Muscle of back (tissue), 3 donors: ENCODE measurements at regions not wholly inside any gene's neighbourhood (a gene's known extent, or its start where the extent isn't known, plus 50 kb on each side); places are given as distances from the start of the nearest gene placed in this dataset.

Experiments used
- DNase-seq, 3 donors: peaks; one replicate each; pipeline versions ENCODE4 v3.0.0 to v3.0.0-alpha.2; 2013

DNA sequence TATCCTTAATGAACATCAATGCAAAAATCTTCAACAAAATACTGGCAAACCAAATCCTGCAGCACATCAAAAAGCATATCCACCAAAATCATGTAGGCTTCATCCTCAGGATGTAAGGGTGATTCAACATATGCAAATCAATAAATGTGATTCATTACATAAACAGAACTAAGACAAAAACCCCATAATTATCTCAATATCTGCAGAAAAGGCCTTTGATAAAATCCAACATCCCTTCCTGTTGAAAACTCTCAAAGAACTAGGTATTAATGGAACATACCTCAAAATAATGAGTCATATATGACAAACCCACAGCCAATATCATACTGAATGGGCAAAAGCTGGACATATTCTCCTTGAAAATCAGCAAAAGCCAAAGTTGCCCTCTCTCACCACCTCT is 54.6 kb upstream of the DEPDC1 start:
- no peak for DNase-seq

DNA sequence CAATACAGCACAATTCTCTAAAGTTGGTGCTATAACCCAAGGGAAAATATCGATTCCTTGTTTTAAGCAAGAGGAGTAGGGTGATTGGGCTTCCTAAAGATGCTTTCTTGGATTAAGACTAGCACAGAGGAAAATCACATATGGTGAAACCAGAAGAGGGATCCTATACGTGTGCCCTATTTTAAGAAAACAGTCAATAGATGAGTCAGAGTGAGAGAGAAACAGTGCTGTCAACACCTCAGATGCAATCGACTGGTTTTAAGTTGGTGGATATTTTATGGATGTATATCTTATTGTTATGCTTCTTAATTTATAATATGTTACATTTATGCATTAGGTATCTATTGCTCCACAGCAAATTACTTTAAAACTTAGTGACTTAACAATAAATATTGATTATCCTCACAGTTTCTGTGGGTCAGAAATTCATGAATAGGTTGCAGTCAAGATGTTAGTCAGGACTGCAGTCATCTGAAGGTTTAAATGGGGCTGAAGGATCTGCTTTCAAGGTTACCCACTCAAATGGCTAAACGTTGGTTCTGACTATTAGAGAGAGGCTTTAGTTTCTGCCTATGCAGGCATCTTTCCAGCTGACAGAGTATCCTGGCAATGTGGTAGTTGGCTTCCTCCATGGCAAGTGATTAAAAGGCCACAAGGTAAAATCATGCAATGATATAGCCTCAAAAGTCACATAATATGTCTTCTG is 61.6 kb upstream of the DEPDC1 start:
- DNase-seq = no peak

DNA sequence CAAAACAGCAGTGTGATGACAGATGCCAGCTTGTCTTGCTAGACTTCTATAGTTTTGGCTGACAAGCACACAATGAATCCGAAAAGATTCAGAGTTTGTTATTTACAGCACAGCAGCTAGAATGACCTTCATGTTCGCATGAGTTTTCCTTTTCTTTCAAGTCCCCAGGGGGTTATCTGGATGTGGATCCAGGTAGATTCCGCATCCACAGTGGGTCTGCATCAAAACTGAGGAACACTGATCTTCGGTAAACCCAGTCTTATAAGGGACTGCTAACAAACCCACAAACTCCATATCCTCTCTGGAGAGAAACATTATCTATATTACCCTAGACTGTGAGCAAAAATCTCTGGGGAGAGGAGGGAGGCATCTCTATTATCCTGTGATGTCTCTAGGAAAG is 69.0 kb upstream of the DEPDC1 start:
- DNase-seq = no peak

DNA sequence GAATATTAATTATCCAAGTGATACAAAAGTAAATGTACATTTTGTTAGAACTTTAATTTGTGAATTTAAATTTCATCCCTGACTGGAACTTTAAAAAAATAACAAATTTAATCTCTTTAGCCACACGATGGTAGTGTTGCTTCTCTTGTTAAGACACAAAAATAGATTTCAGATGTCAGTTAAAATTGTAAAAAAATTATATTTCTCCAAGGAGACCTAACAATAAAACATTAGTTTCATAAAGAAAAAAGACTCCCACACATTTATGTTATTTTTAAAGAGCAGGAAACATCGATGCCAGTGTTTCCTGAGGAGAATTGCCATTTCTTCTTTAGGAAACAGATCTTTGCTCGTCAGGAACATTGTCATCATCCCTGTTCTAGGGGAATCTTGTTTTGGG is 74.0 kb upstream of the DEPDC1 start:
- peak in 2 of 3 donors; percentile 19 to 43 for DNase-seq

DNA sequence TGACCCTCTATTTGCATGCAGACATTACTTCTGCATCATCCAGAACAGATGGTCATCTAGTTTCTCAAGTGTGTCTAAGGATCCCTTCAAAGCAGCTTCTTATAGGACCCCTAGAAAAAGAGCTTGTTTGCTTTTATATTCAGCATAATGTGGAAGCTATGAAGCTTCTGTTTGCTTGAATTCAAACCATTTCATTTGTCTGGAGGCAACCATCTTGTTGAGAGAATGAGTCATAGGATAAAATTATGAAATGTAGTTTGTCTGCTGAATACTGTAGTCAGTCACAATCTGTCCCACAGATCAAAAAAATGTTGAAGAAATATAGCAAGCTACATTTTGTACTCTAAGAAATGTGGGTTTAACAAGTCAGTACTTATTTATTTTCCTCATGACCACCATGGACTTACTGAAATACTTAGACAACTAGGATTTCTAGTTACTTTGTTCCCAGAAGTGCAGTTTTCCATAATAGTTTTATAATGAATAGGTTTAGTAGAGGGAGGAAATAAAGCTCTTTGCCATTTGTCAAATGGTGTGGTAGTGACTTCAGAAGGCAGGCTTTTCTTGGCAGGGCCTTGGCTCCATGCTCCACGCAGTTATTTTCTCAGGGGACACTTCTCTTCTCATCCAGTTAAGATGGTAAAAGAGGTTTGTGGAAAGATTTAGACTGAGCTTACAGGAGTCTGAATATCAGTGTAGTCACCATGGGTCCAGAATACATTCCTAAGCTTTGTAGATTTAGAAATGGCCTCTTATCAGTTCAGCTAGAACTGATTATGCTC is 74.8 kb upstream of the DEPDC1 start:
- DNase-seq = peak in 2 of 3 donors; percentile 13 to 25

DNA sequence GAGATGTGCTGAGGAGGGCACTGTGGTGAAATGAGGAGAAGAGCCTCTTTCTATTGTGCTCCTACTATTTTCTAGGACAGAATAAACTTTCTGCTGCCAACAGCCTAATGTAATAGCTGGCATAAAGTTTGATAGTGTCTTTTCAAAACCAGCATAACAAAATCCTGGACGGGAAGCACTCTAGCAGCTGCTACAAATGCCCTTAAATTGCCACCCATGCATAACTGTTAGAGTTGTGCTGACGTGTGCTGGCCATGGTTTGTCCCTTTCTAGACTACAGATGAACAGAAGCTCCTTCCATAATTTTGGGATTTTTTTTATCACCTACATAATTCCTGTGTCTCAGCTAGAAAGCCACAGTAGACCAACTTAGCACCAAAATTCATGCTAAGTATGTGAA is 88.5 kb upstream of the DEPDC1 start:
- peak in 2 of 3 donors; percentile 15 to 26 for DNase-seq

DNA sequence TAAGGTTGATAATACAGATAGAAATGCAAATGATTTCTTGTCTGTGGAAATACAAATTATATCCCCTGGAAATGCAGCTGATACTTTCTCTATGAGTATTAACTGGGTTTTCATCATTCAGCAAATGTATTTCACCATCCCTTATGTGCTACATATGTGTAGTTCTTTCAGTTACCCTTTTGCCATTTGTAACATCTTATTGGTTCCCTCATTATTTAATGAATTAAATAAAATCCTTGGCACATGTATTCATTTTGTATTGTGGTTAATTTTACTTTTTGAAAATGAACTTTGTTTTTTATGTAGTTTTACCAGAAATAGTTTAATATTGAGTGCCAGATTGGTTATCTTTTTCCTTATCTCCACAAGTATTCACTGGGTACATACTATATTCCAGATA is 89.9 kb upstream of the DEPDC1 start:
- no peak for DNase-seq

DNA sequence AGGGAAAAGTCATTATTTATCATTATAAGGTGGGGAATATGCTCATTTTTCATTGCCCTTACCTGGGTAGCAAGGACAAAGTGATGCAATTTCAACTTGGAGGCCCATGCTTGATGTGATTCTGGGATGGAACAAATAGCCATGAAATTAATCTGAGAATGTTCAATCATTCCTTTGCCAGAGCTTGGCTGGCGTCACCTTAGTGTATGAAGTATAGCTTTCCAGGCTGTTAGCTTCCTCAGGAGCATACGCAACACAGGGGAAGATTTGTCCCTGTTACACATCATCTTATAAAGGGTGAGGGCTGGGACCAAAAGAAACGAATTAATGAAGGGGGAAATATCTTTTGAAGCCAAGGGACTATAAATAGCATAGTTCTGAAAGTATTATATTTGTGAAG is 91.4 kb upstream of the DEPDC1 start:
- no peak for DNase-seq

DNA sequence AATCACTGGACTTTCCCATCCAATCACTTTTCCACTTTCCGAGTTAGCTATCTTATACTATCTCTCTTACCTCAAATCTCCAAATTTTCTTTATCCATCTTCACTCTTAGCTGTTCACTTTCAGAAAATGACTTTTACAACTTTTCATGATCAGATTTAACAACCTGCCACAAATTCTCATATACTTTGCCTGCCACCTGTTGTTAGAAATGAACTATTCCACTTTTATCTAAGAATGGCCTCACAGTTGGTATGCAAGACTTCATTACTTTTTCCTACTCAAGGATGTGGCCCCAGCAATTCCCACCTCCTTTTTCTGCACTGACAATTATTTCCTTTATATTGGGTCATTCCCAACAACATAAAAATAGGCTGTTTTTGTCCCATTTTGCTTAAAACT is 93.6 kb upstream of the DEPDC1 start:
- DNase-seq = no peak

DNA sequence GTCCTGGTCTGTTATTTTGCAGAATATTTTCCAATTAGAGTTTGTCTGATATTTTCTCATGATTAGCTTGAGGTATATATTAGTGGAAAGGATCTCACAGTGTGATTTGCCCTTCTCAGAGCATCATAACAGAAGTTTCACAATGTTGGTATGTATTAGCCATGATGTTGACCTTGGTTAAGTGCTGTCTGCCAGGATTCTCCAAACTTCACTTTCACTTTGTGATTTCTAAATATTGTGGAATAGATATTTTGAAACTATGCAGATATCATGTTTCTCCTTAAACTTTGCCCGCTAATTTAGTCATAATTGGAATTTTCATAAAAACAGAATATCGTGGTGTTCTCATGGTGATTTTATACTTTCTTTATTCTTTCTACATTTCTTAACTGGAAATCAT is 98.0 kb upstream of the DEPDC1 start:
- DNase-seq = no peak

DNA sequence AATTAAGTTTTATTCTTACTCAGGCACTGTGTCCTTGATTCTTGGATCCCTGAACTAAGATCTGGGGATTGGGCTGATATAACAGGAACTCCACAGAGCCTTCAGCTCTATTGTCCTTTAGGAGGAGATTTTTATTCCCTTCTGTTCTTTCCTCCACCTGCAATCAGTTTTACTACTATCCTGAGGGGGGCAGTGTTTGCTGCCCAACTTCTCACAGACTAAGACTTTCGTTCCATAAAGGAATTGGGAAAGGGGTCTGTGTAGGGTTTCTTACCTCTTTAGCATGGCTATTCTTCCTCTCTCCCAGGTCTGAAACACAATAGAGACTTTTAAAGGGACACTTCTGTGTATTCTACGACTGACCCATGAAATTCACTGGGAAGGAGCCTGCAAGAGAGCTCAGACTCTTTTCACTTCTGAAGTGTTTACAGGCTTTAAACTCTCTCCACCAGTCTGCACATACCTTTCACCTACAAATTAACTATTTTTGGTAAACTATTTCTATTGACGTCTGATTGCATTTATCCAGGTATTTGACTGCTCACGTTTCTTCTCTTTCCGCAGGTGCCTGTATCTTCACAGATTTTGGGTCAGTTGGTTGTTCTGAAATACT is 103.3 kb upstream of the DEPDC1 start:
- peak in 2 of 3 donors; percentile 3 to 16 for DNase-seq

DNA sequence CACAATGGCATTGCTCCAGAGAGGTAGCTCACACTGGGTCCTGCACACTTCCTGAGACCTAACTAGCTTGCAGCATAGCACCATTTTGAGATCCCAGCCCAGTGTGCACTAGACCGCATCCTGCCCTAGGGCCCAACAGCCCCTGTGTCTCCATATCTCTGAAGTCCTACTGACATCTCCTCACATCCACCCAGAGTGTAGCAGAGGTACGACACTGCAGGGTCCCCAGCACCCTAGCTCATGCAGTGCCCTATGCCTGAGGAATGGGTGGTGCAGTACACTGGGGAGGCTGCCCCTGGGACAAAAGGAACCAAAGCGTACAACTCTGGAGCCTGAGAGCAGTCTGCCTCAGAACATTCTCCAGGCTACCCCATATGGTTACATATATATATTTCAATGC is 111.4 kb upstream of the DEPDC1 start:
- no peak for DNase-seq

DNA sequence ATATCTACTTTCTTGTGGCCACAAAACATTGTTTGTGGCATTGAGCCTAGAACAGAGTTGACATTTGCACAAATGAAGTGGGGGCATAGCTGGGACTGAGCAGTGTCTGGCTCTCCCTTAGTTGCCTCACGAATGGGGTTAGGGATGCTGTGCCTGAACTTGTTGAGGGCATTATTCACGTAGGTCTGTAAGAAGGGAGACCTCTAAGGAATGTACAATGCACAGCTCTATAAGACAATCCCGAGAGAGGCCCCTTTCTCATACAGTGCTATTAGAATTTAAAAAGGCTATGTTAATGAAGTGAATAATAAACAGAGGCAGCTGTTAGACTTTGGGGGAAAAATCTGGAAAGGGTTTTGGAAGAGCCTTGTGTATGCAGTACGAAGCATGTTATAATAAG is 118.4 kb upstream of the DEPDC1 start:
- no peak for DNase-seq

DNA sequence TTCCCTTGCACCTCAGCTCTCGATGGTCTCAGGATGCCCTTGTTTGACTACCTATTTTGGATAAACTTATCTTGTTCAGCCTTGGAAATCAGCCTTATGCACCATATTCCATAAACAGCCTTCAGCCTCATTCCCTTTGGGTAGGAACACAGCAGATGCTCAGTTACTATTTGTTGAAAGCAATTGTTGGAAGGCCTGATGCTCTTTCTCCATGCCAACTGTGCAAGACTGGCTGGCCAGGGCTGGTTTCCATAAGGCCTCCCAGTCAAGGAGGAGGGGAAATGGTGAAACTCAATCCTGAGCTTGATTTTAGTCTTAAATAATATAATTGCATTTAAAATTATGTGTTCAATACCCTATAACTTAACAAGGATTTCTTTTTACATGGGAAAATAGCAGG is 121.1 kb upstream of the DEPDC1 start:
- DNase-seq = no peak

DNA sequence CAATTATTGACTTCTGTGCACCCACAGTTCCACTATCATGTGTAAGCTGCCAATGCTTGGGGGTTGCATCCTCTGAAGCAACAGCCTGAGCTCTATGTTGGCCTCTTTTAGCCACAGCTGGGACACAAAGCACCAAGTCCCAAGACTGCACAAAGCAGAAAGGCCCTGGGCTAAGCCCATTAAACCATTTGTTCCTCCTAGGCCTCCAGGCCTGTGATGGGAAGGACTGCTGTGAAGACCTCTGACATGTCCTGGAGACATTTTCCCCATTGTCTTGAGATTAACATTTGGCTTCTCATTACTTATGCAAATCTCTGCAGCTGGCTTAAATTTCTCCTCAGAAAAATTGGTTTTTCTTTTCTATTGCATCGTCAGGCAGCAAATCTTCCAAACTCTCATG is 123.7 kb upstream of the DEPDC1 start:
- no peak for DNase-seq

DNA sequence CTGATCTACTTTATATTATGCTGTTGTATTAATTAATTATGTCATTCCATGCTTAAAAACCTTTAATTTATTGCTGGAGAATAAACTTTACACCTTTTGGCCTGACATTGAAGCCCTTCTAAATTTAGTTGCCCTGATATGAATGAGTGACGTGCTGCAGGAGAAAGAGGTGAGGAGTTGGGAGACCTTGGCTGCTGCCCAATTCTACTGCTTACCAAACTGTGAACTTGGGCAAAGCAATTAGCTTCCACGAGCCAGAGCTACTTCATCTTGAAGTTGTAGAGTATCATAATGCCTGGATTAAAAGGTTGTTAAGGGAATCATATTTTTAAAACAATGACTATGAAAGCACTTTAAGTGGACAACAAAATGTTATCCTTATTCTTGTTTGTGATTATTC is 126.8 kb upstream of the DEPDC1 start:
- no peak for DNase-seq

DNA sequence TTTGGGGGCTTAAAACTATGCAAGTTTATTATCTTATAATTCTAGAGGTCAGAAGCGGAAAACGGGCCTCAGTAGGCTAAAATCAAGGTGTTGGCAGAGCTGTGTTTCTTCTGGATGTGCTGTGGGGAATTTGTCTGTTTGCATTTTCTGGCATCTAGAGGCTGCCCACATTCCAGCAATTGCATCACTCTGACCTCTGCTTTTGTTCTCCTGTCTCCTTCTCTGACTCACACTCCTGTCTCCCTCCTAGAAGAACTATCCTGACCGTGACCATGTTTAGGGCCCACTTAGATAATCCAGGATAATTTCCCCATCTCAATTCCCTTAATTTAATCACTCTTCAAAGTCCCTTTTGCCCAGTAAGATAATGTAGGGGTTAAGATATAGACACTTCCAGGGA is 127.4 kb upstream of the DEPDC1 start:
- peak in 2 of 3 donors; percentile 0 to 3 for DNase-seq

DNA sequence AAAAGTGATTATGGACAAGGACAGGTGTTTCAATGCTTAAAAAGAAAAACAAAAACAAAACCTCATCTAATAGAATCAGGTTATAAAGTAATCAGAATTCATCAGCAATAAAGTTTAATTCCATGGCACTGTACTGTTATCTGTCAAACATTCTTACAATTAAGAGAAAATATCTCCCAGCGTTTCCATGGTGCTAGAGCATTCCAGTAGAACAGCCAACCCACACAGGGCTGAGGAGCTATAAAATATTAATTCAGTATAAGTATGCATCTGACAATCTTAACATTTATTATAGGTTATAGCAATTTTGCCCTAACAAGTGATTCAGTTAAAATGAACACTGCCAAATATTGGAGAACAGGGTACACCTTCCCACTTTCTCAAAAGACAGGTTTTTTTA is 128.7 kb upstream of the DEPDC1 start:
- DNase-seq = no peak

DNA sequence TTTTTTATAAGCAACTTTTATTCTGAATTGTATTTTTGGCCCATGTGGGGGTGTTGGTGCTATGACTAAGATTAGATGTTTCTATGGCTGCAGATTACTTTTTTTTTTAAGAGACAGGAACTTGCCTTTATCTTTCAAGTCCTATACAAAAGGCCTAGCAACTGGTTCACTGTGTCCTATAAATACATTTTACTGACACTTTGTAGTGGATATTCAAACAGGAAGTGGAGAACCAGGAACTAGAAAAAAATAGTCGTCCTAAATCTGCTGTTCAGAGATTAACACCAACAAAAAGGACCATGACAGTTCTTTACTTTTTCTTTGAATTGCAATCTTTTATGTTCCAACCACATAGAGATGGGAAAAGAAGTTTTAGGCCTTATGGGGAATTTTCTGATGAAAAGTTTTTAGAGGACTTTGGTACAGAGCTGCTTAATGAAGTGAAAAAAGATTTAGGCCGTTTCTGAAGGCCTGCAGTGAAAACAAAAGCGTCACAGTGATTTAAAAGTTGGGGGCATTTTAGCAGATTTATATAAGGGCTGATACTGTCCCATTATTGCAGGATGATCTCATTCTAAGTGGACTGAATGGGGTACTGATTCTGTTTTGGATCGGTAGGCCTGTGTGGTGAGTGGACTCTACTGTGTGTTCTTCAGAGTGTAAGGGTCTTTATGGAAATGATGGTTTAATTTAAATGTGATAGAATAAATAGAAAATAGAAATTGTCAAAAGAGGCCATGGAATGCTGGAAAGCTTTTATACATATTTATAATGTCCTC is 136.4 kb upstream of the DEPDC1 start:
- DNase-seq = no peak

DNA sequence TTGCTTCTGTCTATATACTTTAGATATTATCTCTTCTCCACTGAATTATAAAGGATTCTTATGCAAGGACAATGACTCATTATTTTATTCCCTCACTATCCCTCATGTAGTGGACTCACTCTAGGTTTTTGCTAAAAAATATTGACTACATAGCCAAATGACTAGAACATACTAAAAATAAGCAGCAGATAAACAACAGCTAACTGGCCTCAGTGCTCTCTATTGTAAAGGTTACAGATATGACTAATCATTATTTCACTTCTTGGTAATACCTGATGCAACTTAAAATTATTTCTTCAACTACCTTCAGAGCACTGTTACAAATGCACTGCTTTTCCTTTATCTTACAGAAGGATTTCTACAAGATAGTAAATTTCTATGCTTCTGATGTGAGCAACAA is 147.6 kb upstream of the DEPDC1 start:
- DNase-seq = no peak

DNA sequence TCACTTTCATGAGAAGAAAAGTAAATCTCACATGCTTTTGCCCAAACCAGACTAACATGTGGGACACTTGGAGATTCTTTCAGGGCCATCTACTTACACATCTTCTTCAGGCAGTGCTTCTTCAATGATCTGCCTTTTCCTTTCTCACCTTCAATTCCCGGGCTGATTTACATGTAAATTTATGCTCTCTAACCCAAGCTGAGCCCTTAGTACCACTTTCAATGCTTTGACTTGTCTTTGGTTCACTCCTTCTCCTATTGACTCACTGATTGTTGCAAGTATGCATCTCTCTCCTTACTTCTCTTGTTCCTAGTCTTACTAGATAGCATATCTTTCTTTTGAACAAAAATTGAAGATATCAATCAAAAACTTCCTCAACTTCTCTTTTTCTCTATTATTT is 154.2 kb upstream of the DEPDC1 start:
- no peak for DNase-seq

DNA sequence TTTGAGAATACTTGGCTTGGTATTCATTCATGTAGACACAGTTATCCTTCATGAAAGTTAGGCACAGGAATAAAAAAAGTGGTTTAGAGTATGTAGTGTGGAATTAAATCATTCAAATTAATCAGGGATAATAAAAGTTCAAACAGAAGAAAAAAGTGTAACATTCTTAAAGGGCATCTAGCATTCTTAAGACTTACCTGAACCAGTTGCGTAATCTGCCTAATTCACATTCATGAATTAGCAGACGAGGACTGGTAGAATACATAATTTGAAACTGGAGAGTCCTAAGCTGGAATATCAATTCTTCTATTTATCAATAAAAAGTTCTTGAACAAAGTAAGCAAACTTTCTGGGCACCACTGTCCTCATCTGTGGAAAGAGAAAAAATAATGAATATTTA is 157.0 kb upstream of the DEPDC1 start:
- DNase-seq = no peak
